ENCODE measurements at regions not wholly inside any gene's neighbourhood (a gene's known extent, or its start where the extent isn't known, plus 50 kb on each side); places are given as distances from the start of the nearest gene placed in this dataset.

- Histone ChIP-seq H3K4me1 (peaks cover 0 to 10% (median 3%) of the 10 kb centered on the region in 4 donors), H3K36me3 (no peaks in the 10 kb centered on the region), H3K27ac (no peak overlapping the region), H3K4me3 (no peak overlapping the region), H3K9me3 (no peaks in the 10 kb centered on the region), H3K27me3 (no peaks in the 10 kb centered on the region)
- WGBS, 2 donors, result 76 to 96% methylated on average over 1 of the region's 1 CpG
- DNase-seq, result no peak
- ATAC-seq (ENCODE audit: low FRiP score in 2 of 2), result no peak
- TF ChIP-seq EP300 (IDR thresholded peaks at IDR 0.05) (no peak), POLR2AphosphoS5 (IDR thresholded peaks at IDR 0.05) (no peak), CTCF (IDR thresholded peaks at IDR 0.05) (no peak), POLR2A (IDR thresholded peaks at IDR 0.05) (no peak)
Measured at GRCh38 chr21:35479529-35479928, 430.4 kb upstream of the RUNX1 start.

- Histone ChIP-seq H3K4me3 (no peak overlapping the region), H3K27me3 (no peaks in the 10 kb centered on the region), H3K4me1 (peaks cover 0 to 10% (median 3%) of the 10 kb centered on the region in 4 donors), H3K9me3 (no peaks in the 10 kb centered on the region), H3K27ac (no peak overlapping the region), H3K36me3 (no peaks in the 10 kb centered on the region)
- ATAC-seq (ENCODE audit: low FRiP score in 2 of 2) (no peak), DNase-seq (no peak)
- TF ChIP-seq POLR2A (IDR thresholded peaks at IDR 0.05) (no peak), CTCF (IDR thresholded peaks at IDR 0.05) (no peak), POLR2AphosphoS5 (IDR thresholded peaks at IDR 0.05) (no peak), EP300 (IDR thresholded peaks at IDR 0.05) (no peak)
Measured at GRCh38 chr21:35479065-35479448, 430.0 kb upstream of the RUNX1 start.

- Histone ChIP-seq H3K4me1 (peaks cover 0 to 10% (median 3%) of the 10 kb centered on the region in 4 donors), H3K27me3 (no peaks in the 10 kb centered on the region), H3K4me3 (no peak overlapping the region), H3K27ac (peak overlapping the region in 1 of 4 donors; percentile 6), H3K36me3 (no peaks in the 10 kb centered on the region), H3K9me3 (no peaks in the 10 kb centered on the region)
- ATAC-seq (ENCODE audit: low FRiP score in 2 of 2), result peak in 1 of 2 donors; percentile 70
- no peak for DNase-seq
- TF ChIP-seq EP300 (IDR thresholded peaks at IDR 0.05) (no peak), CTCF (IDR thresholded peaks at IDR 0.05) (no peak), POLR2AphosphoS5 (IDR thresholded peaks at IDR 0.05) (no peak), POLR2A (IDR thresholded peaks at IDR 0.05) (no peak)
- 72 to 74% methylated on average over 5 of the region's 5 CpGs for WGBS, 2 donors
Measured at GRCh38 chr21:35478161-35479064, 429.3 kb upstream of the RUNX1 start.

- Histone ChIP-seq H3K4me1 (peaks cover 0 to 10% (median 3%) of the 10 kb centered on the region in 4 donors), H3K27ac (peak overlapping the region in 1 of 4 donors; percentile 6), H3K27me3 (no peaks in the 10 kb centered on the region), H3K36me3 (no peaks in the 10 kb centered on the region), H3K4me3 (no peak overlapping the region), H3K9me3 (no peaks in the 10 kb centered on the region)
- ATAC-seq (ENCODE audit: low FRiP score in 2 of 2) (no peak), DNase-seq (no peak)
- TF ChIP-seq EP300 (IDR thresholded peaks at IDR 0.05) (no peak), POLR2A (IDR thresholded peaks at IDR 0.05) (no peak), POLR2AphosphoS5 (IDR thresholded peaks at IDR 0.05) (no peak), CTCF (IDR thresholded peaks at IDR 0.05) (no peak)
- whole genome bisulfite sequencing, 2 donors, result 82 to 89% methylated on average over 3 of the region's 3 CpGs
Measured at GRCh38 chr21:35477622-35478021, 428.5 kb upstream of the RUNX1 start.

Data from upper lobe of left lung (tissue), 6 donors.